K562 (cell line): ENCODE measurements at regions not wholly inside any gene's neighbourhood (a gene's known extent, or its start where the extent isn't known, plus 50 kb on each side); places are given as distances from the start of the nearest gene placed in this dataset.

Experiments
- ATAC-seq: fragments of 200-7000 bp; cut with Tn5 transposase; 3 replicates; pipeline ENCODE4 v1.9.1; 2020; ENCODE audit warnings: moderate library complexity
- BruUV-seq: library from RNA; stranded (reverse); fragments of 400-500 nt; replicated peaks from 2 replicates; lab custom pipeline; 2021; lab: Mats Ljungman, UMichigan
- CTCF ChIA-PET: fragments of 300-600 bp; formaldehyde crosslinking; extraction: SDS; loops from one replicate; lab custom pipeline; 2021; ENCODE audit warnings: low intra/inter-chr PET ratio; lab: Yijun Ruan, JAX
- POLR2A ChIA-PET: fragments of 300-600, 350-650 bp; sonication (Branson Sonifier 250); formaldehyde crosslinking; extraction: SDS; loops from one replicate; lab custom pipeline; 2021; ENCODE audit warnings: antibody characterized with exemption, inconsistent platforms; lab: Yijun Ruan, JAX
- DNase-seq, 4 experiments: peaks; one replicate each; pipeline versions ENCODE4 v3.0.0 to v3.0.0-alpha.2; 2011 to 2018; ENCODE audit warnings: low spot score in 3 of 4, mixed read lengths in 3 of 4; ENCODE audit errors: extremely low read depth in 1 of 4
- FAIRE-seq: peaks from 2 replicates; lab custom pipeline; 2011; peaks lifted over from hg19 to GRCh38; lab: Jason Lieb, UNC
- H2AFZ ChIP-seq: 2 replicates; pipeline ENCODE4 v1.6.0; 2011; ENCODE audit warnings: low read depth, low read length, control low read depth, inconsistent platforms
- H3K27ac ChIP-seq: fragments of 200-600 bp; 3 replicates; pipeline ENCODE4 v1.8.0; 2011; ENCODE audit warnings: low read depth, mild to moderate bottlenecking, control low read depth, inconsistent platforms, low read length, moderate library complexity, mixed read lengths; ENCODE audit errors: extremely low read depth
- H3K27me3 ChIP-seq, 2 experiments: fragments of 300-600 bp in 1 of 2; 2 replicates in 1 of 2; 3 replicates in 1 of 2; pipeline versions ENCODE4 v1.6.0 to v1.8.0; 2011; ENCODE audit warnings: inconsistent platforms in 2 of 2, low read length in 2 of 2, mild to moderate bottlenecking in 1 of 2, mixed read lengths in 1 of 2, moderate library complexity in 1 of 2; ENCODE audit not compliant: control insufficient read depth in 2 of 2, insufficient read depth in 2 of 2
- H3K36me3 ChIP-seq: fragments of 300-600 bp; 3 replicates; pipeline ENCODE4 v1.8.0; 2011; ENCODE audit warnings: mild to moderate bottlenecking, low read length, inconsistent platforms; ENCODE audit not compliant: control insufficient read depth, insufficient read depth
- H3K4me1 ChIP-seq, 2 experiments: fragments of 200-600 bp in 1 of 2; replicated peaks in 1 of 2; 2 replicates in 1 of 2; 3 replicates in 1 of 2; pipeline versions ENCODE4 v1.5.1 to v1.8.0; 2011; ENCODE audit warnings: inconsistent platforms in 2 of 2, low read length in 2 of 2, mild to moderate bottlenecking in 1 of 2, mixed read lengths in 1 of 2, moderate library complexity in 1 of 2; ENCODE audit not compliant: control insufficient read depth in 2 of 2, insufficient read depth in 2 of 2
- H3K4me2 ChIP-seq: 2 replicates; pipeline ENCODE4 v1.6.1; 2011; ENCODE audit warnings: low read length, control low read depth, inconsistent platforms, mixed read lengths; ENCODE audit not compliant: insufficient read depth
- H3K4me3 ChIP-seq: fragments of 200-600 bp; sonication (generic), shearing (Covaris generic); 2 replicates; pipeline ENCODE4 v1.5.1; 2016; ENCODE audit warnings: control low read depth, inconsistent platforms
- H3K79me2 ChIP-seq: fragments of 200-600 bp; 3 replicates; pipeline ENCODE4 v1.8.0; 2011; ENCODE audit warnings: low read length, inconsistent platforms; ENCODE audit not compliant: control insufficient read depth, insufficient read depth
- H3K9ac ChIP-seq, 2 experiments: 2 replicates each; pipeline versions ENCODE4 v1.6.0 to v1.6.1; 2011; ENCODE audit warnings: low read depth in 2 of 2, low read length in 2 of 2, control low read depth in 1 of 2, inconsistent platforms in 1 of 2, mild to moderate bottlenecking in 1 of 2, mixed read lengths in 1 of 2; ENCODE audit not compliant: insufficient read depth in 1 of 2
- H3K9me1 ChIP-seq: one replicate; pipeline ENCODE4 v1.6.0; 2011; ENCODE audit warnings: inconsistent platforms, mild to moderate bottlenecking, low read length, moderate library complexity; ENCODE audit not compliant: control insufficient read depth, insufficient read depth
- H3K9me3 ChIP-seq: replicated peaks from 2 replicates; pipeline ENCODE4 v1.5.1; 2011; ENCODE audit warnings: low read depth, low read length, inconsistent platforms; ENCODE audit not compliant: control insufficient read depth, insufficient read depth
- H4K20me1 ChIP-seq: replicated peaks from 2 replicates; pipeline ENCODE4 v1.6.1; 2011; ENCODE audit warnings: low read length, inconsistent platforms, mixed read lengths; ENCODE audit not compliant: control insufficient read depth, insufficient read depth
- MGA ChIP-seq: fragments of 450-650 bp; IDR thresholded peaks from 2 replicates; pipeline ENCODE4 v1.6.1; 2016; ENCODE audit warnings: mild to moderate bottlenecking, moderate library complexity
- POLR3G ChIP-seq: IDR thresholded peaks from 2 replicates; pipeline ENCODE4 v1.6.1; 2011; ENCODE audit not compliant: insufficient read length, insufficient replicate concordance; ENCODE audit errors: extremely low read depth
- SP2 ChIP-seq: IDR thresholded peaks from 2 replicates; pipeline ENCODE4 v1.6.1; 2011; ENCODE audit warnings: mild to moderate bottlenecking, low read depth, low read length, moderate library complexity; ENCODE audit not compliant: poor library complexity, severe bottlenecking; ENCODE audit errors: extremely low read depth
- THRB ChIP-seq: fragments of 450-650 bp; formaldehyde crosslinking; conservative IDR thresholded peaks from 2 replicates; pipeline ENCODE4 v1.4.0; 2022; ENCODE audit warnings: mild to moderate bottlenecking, missing genetic modification characterization
- ZNF444 ChIP-seq: fragments of 250-450 bp; sonication (Bioruptor Pico); IDR thresholded peaks from 2 replicates; pipeline ENCODE4 v1.4.0; 2020; ENCODE audit warnings: mild to moderate bottlenecking, moderate library complexity
- WGBS: fragments of 100-300 bp; shearing (Covaris generic); methylation state at CpG from one replicate; pipeline ENCODE4 v1.1.6; 2016; ENCODE audit warnings: low coverage, mixed read lengths; ENCODE audit not compliant: insufficient coverage; ENCODE audit errors: missing lambda C conversion rate; 5-methylcytosine and 5-hydroxymethylcytosine counted together
- in situ Hi-C: fragments of 300-500 bp; cut with MboI; formaldehyde crosslinking; loops from 4 replicates; pipeline ENCODE4 v1.15.0; 2018; ENCODE audit warnings: inconsistent platforms, mixed read lengths
- intact Hi-C: fragments of 100-400 bp; cut with micrococcal nuclease; formaldehyde crosslinking; loops from 2 replicates; pipeline ENCODE4 v1.14.2; 2022

GRCh38 chr9:7509576-7510145 is 289.9 kb downstream of the DMAC1 start:
- 2% methylated on average over 7 of the region's 7 CpGs for WGBS
- CTCF ChIA-PET = no interaction called here
- Histone ChIP-seq H3K4me3 (no peak overlapping the region), H4K20me1 (no peaks in the 10 kb centered on the region), H3K4me2 (no peak overlapping the region), H3K27ac (no peak overlapping the region), H3K79me2 (no peaks in the 10 kb centered on the region)
- in situ Hi-C loops = no loop called here
- no peak for ATAC-seq
- no peak for DNase-seq
- BruUV-seq = no TSS peak
- POLR2A ChIA-PET = no interaction called here
- TF ChIP-seq POLR3G (no peak), THRB (no peak), MGA (no peak), SP2 (no peak), ZNF444 (CRISPR knock-in tag) (no peak)
- TF ChIP-seq, all 486 proteins: peak for 0
- FAIRE-seq = no peak
- Histone ChIP-seq H3K9ac (no peak overlapping the region), H3K4me1 (no peaks in the 10 kb centered on the region), H3K9me3 (no peaks in the 10 kb centered on the region), H3K9me1 (no peaks in the 10 kb centered on the region), H3K27me3 (no peaks in the 10 kb centered on the region), H3K36me3 (no peaks in the 10 kb centered on the region), H2AFZ (no peak overlapping the region)
- intact Hi-C loops = no loop called here
